Left ventricle myocardium inferior (tissue), 1 donor: ENCODE measurements at regions not wholly inside any gene's neighbourhood (a gene's known extent, or its start where the extent isn't known, plus 50 kb on each side); places are given as distances from the start of the nearest gene placed in this dataset.

Source experiments
- DNase-seq: peaks from one replicate; pipeline ENCODE4 v3.0.0-alpha.2; 2020
- H3K27ac ChIP-seq: fragments of 200-600 bp; replicated peaks from 2 replicates; pipeline ENCODE4 v1.8.0; 2021
- H3K27me3 ChIP-seq: fragments of 200-600 bp; 2 replicates; pipeline ENCODE4 v1.8.0; 2021; ENCODE audit warnings: low read depth
- H3K36me3 ChIP-seq: fragments of 200-600 bp; 2 replicates; pipeline ENCODE4 v1.8.0; 2021
- H3K4me1 ChIP-seq: fragments of 200-600 bp; 2 replicates; pipeline ENCODE4 v1.8.0; 2021
- H3K4me3 ChIP-seq: fragments of 200-600 bp; 2 replicates; pipeline ENCODE4 v1.8.0; 2021; ENCODE audit warnings: mild to moderate bottlenecking, moderate library complexity
- H3K9me3 ChIP-seq: fragments of 200-600 bp; replicated peaks from 2 replicates; pipeline ENCODE4 v1.8.0; 2021
- intact Hi-C: fragments of 100-400 bp; cut with micrococcal nuclease; formaldehyde crosslinking; loops from one replicate; pipeline ENCODE4 v1.11.0; 2022
- TF ChIP-seq, protein P1 (sequence below): fragments of 200-600 bp; IDR thresholded peaks from 2 replicates; pipeline ENCODE4 v1.8.0; 2021; ENCODE audit warnings: antibody characterized with exemption, mild to moderate bottlenecking, borderline replicate concordance
- donor health status: DM: no; HTN: yes; CAD: no; lungs with severe emphysema.

DNA sequence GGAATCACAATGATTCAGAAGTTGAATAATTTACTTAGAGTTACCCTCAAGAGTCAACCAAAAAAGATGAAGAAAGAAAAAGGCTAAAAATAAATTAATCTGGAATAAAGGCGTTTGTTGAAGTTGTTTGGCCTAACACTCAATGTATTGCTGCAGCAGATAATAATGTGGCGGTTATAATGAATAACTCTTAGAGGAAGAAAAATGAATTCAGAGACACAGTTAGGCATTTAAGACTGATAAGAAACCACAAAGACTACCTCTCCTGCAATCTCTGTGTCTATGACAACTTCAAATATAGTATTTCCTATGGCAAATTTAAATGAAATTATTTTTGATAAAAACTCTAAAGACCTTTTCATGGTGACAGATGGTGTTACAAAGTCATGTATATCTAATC lies 1369.1 kb upstream of the AGA start:
- no peak for DNase-seq
- no peaks in the 10 kb centered on the region for H3K27me3 ChIP-seq
- H3K36me3 ChIP-seq = no peaks in the 10 kb centered on the region
- intact Hi-C loops = no loop called here
- H3K4me3 ChIP-seq = no peak overlapping the region
- peaks cover 8% of the 10 kb centered on the region for H3K9me3 ChIP-seq
- TF ChIP-seq, protein P1, sequence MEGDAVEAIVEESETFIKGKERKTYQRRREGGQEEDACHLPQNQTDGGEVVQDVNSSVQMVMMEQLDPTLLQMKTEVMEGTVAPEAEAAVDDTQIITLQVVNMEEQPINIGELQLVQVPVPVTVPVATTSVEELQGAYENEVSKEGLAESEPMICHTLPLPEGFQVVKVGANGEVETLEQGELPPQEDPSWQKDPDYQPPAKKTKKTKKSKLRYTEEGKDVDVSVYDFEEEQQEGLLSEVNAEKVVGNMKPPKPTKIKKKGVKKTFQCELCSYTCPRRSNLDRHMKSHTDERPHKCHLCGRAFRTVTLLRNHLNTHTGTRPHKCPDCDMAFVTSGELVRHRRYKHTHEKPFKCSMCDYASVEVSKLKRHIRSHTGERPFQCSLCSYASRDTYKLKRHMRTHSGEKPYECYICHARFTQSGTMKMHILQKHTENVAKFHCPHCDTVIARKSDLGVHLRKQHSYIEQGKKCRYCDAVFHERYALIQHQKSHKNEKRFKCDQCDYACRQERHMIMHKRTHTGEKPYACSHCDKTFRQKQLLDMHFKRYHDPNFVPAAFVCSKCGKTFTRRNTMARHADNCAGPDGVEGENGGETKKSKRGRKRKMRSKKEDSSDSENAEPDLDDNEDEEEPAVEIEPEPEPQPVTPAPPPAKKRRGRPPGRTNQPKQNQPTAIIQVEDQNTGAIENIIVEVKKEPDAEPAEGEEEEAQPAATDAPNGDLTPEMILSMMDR = no peak
- H3K27ac ChIP-seq = no peak overlapping the region
- no peaks in the 10 kb centered on the region for H3K4me1 ChIP-seq

DNA sequence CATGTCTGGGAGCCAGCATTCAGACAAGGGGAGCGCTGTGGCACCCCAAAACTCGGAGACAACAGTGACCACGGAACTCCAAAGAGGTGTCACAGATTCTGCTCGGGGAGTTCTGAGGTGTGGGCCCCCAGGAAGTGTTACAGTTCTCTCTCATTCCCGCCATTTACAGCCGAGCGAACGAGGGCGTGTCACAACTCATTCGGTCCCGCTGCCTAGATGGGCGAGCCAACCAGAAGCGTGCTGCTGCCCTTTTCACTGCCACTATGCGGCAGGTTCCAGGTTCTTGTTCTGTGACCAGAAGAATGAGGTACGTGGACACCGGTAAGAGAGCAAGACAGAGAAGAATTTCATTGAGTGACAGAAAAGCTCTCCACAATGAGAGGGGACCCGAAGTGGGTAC lies 1370.6 kb upstream of the AGA start:
- DNase-seq = no peak
- Histone ChIP-seq H3K36me3 (no peaks in the 10 kb centered on the region), H3K27ac (no peak overlapping the region), H3K9me3 (peaks cover 9% of the 10 kb centered on the region), H3K27me3 (no peaks in the 10 kb centered on the region), H3K4me3 (no peak overlapping the region), H3K4me1 (no peaks in the 10 kb centered on the region)
- TF ChIP-seq, protein P1 = no peak
- intact Hi-C loops = no loop called here

DNA sequence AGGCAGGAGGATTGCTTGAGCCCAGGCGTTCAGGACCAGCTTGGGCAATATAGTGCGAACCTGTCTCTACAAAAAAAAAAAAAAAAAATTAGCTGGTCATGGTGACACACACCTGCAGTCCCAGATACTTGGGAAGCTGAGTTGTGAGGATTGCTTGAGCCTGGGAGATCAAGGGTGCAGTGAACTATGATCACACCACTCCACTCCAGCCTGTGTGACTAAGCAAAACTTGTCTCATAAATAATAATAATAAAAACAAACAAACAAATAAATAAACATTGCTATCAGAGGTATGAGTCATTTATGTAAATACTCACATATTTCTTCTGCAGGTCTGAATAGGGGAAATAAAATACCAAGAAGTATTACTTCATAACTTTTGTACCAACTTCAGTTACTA lies 1372.7 kb upstream of the AGA start:
- no peak for DNase-seq
- Histone ChIP-seq H3K27me3 (no peaks in the 10 kb centered on the region), H3K27ac (no peak overlapping the region), H3K4me3 (no peak overlapping the region), H3K4me1 (no peaks in the 10 kb centered on the region), H3K9me3 (peaks cover 9% of the 10 kb centered on the region), H3K36me3 (no peaks in the 10 kb centered on the region)
- intact Hi-C loops = no loop called here
- TF ChIP-seq, protein P1 = no peak

DNA sequence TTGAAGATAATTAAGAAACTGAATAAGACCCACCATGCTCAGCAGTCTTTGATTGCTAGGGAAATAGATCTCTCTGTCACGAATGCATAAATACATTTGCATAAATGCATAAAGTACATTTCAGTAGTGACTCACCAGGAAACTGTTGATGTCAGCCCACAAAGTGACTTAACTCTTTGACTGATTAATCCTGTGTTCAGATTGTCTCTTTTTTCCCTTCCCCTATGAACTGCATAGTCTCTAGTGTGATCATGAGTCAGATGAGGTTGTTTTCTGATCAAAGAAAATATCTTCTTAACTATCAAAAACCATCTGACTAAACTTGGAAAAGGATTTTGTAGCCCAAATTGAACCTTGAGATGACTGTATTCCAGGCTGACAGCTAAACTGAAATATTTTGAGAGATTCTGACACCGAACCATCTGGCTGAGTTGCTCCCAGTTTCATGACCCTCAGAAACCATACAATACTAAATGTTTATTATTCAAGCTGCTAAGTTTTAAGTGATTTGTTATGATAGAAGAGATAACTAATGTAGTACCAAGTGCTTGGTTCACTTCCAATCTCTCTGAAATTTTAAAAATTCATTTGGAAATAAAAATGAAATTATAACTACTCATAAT lies 1381.5 kb upstream of the AGA start:
- Histone ChIP-seq H3K36me3 (no peaks in the 10 kb centered on the region), H3K9me3 (no peaks in the 10 kb centered on the region), H3K4me3 (no peak overlapping the region), H3K27me3 (no peaks in the 10 kb centered on the region), H3K27ac (no peak overlapping the region), H3K4me1 (no peaks in the 10 kb centered on the region)
- no peak for DNase-seq
- TF ChIP-seq, protein P1 = no peak
- intact Hi-C loops = no loop called here

DNA sequence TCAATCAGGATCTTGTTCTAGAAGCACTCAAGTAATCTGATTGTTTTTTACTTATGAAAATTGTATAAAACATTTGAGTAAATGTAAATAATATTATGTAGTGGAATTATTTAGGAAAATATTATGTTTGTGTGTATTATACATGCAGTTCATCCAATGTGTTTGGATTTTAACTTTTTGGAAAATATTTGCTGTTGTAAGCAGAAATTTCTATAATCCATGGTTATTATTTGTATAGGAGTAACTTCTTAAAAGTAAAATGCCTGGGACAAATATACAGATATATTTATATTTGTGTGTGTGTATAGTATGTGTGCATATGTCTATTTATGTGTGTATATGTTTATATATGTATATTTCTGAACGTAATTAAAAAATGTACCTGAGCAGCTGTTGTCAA lies 1394.6 kb upstream of the AGA start:
- Histone ChIP-seq H3K4me1 (no peaks in the 10 kb centered on the region), H3K36me3 (no peaks in the 10 kb centered on the region), H3K27ac (no peak overlapping the region), H3K27me3 (no peaks in the 10 kb centered on the region), H3K4me3 (no peak overlapping the region), H3K9me3 (no peaks in the 10 kb centered on the region)
- TF ChIP-seq, protein P1 = no peak
- no peak for DNase-seq
- intact Hi-C loops = no loop called here

DNA sequence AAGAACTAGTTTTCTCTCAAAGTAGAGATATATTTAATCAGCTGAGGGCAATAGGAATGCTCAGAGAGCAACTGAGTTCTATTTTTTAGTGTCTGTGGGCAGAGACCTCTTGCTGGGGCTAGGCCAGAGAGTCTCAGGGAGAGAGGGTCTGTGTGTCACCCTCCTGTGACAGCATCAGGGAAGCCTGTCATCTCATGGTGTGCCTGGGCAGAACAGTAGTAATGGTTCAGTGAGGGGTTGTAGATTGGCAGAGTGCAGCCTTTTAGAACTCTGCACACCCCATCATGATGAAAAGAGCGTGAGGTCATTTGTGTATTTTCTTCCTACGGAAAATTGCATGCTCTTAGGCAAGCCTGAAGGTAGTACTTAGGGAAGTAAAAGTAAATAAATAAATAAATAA lies 1396.5 kb upstream of the AGA start:
- peaks cover 4% of the 10 kb centered on the region for H3K9me3 ChIP-seq
- no peaks in the 10 kb centered on the region for H3K27me3 ChIP-seq
- no peak overlapping the region for H3K4me3 ChIP-seq
- H3K27ac ChIP-seq = no peak overlapping the region
- no peaks in the 10 kb centered on the region for H3K4me1 ChIP-seq
- no peak for DNase-seq
- TF ChIP-seq, protein P1 = no peak
- intact Hi-C loops = no loop called here
- no peaks in the 10 kb centered on the region for H3K36me3 ChIP-seq
